GM19023 (cell line): ENCODE measurements at regions not wholly inside any gene's neighbourhood (a gene's known extent, or its start where the extent isn't known, plus 50 kb on each side); places are given as distances from the start of the nearest gene placed in this dataset.
"Not testable (repeated sequence)": the region's sequence is repeated elsewhere in the genome, so short reads cannot be mapped to it uniquely, and the experiment has no call there.

ENCODE experiments used
- ATAC-seq: cut with Tn5 transposase; IDR thresholded peaks from one replicate; pipeline ENCODE4 v1.9.1; 2021; ENCODE audit warnings: mild to moderate bottlenecking, moderate library complexity; ENCODE audit not compliant: unreplicated experiment

DNA sequence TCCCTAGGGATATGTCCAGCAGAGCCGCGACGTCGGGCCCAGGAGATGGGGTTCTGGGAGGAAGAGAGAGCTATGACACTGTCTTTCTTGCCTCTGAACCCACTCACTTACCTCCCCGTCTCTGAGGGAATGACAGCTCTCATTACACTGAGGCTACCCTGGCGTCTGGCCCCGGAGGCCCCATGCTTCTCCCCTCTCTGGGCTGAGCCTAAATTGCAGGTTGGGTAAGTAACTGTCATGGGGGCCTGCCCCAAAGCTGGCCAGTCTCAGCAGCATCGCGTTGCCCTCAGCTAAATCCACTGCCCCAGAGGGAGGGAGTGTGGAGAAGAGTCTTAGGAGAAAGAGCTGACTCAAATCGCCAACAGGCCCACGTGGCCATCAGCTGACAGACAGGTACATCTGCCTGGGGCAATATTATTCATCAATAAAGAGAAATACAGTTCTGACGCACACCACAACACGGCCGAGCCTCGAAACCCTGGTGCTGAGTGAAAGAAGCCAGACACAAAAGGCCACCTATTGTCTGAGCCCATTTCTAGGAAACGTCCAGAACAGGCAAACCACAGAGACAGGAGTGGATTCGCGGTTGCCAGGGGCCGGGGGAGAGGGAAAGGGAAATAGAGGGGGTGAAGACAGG is 156.4 kb downstream of the C16orf95 start:
- ATAC-seq: no peak

DNA sequence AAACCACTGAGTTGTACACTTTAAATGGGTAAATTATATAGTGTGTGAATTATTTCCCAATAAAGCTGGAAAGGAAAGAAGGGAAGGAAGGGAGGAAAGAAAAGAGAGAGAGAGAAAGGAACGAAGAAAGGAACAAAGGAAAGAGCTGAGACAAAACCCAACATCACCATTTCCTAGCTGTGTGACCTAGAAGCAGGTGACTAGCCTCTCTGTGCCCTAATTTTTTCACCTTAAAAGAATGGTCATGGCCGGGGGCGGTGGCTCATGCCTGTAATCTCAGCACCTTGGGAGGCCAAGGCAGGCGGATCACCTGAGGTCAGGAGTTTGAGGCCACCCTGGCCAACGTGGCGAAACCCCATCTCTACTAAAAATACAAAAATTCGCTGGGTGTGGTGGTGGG is 155.8 kb downstream of the C16orf95 start:
- ATAC-seq: not testable (repeated sequence)

DNA sequence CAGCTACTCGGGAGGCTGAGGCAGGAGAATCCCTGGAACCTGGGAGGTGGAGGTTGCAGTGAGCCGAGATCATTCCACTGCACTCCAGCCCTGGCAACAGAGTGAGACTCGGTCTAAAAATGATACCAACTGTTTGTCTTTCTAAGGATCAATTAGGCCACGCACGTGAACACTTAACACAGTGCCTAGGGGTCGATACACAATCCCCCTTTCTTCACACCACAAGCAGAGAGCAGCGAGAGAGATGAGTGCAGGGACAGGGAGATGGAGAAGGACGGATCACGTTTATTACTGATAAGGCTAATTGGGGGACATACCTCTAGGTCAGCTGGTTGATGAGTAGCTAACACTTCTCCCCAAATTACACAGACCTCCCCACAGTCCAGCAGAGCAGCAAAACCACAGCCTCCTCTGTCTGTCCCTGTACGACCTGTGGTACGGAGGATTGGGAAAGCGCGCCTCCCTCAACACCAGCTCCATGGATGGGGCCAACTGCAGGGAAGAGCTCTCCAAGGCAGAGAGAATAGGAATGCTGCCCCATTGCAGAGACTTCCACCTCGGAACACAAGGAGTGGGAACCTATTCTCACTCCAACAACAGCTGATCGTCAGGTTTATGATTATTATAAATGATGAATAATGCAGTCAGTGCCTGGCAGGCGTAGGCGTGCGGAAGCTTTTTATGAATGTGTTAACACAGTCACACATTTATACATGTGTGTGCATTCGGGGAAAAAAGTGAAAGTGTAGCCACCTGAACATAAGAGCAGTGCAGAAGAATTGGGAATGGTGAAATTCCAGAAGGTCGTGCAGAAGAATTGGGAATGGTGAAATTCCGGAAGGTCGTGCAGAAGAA is 155.1 kb downstream of the C16orf95 start:
- ATAC-seq: no peak

DNA sequence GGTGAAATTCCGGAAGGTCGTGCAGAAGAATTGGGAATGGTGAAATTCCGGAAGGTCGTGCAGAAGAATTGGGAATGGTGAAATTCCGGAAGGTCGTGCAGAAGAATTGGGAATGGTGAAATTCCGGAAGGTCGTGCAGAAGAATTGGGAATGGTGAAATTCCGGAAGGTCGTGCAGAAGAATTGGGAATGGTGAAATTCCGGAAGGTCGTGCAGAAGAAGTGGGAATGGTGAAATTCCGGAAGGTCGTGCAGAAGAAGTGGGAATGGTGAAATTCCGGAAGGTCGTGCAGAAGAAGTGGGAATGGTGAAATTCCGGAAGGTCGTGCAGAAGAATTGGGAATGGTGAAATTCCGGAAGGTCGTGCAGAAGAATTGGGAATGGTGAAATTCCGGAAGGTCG is 154.4 kb downstream of the C16orf95 start:
- ATAC-seq: not testable (repeated sequence)

DNA sequence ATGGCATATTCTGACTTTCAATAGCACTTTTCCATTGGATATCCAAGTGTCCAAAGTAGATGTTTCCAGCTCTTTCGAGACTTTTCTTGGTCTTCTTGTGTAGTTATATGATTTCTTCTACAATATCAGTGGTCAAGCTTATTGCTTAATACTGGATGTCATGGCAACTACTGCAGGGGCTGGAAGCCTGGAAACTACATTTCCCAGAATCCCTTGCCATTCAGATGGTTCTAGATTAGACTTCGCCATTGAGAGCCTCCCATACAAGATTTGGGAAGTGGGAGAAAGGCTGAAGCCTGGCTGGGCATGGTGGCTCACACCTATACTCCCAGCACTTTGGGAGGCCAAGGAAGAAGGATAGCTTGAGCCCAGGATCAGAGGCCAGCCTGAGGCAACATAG is 153.6 kb downstream of the C16orf95 start:
- no peak for ATAC-seq

DNA sequence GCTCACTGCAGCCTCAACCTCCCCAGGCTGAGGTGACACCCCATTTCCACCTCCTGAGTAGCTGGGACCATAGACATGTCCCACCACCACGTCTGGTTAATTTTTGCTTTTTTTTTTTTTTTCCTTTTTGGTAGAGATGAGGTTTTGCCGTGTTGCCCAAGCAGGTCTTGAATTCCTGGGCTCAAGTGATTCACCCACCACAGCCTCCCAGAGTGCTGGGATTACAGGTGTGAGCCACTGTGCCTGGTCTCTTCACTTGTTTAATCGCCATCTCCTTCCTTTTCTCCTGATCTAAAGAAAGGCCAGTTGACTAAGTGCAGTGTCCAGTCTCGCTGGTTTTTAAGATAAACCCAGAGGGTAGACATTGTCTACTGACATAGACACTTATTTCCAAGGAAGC is 152.0 kb downstream of the C16orf95 start:
- no peak for ATAC-seq

DNA sequence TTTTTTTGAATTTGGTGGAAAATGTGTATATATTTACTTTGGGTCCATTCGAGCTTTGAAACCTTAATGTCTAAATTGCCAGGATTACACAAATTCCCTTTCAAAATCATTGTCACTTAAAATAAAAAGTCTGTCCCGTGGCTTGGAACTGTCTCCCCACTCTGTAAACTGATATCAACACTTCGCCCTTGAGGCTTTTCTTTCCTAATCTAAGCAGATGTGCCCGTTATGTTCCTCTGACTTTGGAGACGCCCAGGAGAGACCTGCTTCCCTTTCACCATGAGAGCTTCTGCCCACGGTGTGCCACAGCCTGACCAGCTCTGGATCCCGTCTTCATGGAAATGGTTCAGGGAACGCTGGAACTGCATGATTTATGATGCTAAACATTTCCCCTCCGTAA is 151.3 kb downstream of the C16orf95 start:
- no peak for ATAC-seq

DNA sequence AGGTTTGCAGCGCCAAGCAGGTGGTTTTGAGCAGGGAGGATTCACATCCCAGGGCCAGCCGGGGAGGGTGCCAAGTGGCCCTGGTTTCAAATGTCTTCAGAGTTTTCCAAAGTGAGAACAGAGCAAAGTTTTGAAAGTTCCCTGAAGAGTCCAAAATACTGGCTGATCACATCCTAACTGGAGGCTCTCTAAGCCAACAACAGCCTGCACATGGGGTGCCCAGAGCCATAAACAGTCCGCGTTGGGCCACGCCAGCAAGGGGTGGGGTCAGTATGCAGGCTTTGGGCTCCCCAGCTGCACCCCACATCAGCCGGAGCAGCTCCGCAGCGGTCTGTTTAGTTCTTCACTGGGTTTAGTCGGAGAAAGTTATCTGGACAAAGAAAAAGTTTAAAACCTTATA is 150.9 kb downstream of the C16orf95 start:
- ATAC-seq: no peak

DNA sequence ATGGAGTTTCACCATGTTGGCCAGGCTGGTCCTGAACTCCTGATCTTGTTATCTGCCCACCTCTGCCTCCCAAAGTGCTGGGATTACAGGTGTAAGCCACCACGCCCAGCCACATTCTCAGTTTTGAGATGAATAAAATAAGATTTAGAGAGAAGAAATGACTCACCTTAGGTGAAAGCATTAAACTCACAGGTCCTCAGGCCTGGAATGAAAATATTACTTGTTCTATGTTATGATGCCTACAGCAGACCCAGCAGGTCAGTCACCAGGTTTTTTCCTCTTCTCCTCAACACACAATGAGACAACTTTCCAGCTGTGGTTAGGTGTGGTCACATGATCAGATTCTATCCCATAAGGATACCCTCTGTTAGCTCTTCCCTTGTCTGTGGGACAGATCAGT is 150.3 kb downstream of the C16orf95 start:
- ATAC-seq: no peak

DNA sequence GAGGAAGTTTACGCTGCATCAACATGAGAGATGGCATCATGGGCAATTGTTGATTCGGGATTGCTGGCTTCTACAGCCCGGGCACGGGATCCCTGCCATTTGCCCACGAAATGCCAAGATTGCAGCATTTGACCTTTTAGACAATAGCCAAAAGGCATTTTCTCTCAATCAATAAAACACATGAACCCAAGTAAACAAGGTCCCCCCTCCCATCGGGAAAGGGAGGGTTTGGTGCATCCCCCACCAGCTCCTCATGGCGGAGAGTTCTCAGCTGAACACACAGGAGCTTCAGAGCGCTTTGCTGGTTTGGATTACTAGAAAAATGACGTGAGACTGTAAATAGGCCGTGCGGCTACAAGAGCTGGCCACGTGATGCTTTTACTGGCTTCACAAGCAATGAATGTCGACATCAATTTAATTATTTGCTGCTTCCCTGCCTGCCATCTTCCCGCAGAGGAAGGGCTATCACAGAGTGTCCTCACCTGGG is 147.6 kb downstream of the C16orf95 start:
- ATAC-seq: no peak

DNA sequence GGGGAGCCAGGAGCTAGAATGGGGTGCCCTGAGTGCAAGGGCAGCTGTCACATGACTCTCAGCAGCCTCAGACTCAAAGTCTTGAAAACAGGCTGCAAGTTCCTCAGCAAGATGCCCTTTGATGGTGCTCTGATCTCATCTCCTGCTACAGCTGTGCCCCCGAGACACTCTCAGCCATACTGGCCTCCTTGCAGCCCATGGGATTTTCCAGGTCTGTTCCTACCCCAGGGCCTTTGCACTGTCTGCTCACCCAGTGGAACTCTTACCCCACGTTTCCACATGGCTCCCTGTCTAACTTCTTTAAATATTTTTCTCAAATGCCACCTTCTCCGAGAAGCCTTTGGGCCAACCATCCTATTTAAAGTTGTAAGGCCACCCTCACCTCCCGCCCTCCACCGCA is 146.9 kb downstream of the C16orf95 start:
- no peak for ATAC-seq

DNA sequence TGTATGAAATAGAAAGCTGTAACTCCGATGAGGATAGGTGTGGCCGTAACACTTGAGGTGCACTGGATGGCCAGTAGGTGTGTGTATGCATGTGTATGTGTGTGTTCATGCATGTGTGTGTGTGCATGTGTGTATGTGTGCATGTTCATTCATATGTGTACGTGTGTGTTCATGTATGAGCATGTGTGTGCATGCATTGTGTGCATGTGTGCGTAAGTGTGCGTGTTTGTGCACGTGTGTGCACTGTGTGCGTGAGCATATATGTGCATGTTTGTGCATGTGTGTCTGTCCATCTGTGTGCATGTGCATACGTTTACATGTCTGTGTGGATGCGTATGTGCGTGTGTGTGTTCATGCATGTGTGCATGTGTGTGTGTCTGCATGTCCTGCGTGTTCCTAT is 145.5 kb downstream of the C16orf95 start:
- ATAC-seq: no peak

DNA sequence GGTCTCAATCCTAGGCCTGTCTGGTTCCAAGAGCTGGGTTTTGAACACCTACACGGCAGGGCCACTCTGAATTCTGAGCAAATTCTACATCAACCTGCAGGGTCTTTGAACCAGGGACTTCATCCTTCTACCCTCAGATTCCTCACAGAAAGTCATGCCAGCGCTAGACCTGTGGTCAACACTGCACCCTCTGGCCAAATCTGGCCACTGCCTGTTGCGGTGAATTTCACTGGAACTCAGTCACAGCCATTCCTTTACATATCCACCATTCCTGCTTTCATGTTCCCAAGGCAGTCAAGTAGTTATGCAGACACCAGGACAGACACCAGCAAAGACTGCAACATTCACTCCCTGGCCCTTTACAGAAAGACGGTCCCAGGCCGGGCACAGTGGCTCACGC is 144.6 kb downstream of the C16orf95 start:
- no peak for ATAC-seq

DNA sequence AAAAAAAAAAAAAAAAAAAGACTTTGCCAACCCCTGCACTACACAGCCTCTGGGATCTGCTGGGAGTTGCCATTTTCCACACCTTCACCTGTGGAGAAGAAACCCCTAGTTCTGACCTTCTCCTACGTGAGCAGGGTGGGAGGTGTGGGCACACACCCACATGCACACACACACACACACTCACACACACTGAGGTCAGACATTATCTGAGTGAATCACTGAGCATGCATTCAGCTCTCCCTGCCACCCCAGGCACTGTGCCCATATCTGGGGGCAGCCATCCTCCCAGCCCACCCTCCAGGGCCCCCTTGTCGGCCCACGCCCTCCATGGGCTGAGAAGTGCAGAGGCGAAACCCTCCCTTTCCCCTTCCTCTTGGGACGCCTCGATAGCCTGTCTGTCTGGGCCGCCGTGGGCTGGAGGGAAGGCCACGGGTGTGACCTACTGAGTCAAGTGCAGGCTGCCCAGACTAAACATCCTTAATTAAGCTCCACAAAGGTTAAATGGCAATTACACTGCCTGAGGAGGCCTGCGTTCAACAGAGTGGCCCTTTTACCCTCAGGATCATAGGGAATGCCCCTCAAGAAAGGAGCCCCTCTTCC is 143.8 kb downstream of the C16orf95 start:
- ATAC-seq: no peak

DNA sequence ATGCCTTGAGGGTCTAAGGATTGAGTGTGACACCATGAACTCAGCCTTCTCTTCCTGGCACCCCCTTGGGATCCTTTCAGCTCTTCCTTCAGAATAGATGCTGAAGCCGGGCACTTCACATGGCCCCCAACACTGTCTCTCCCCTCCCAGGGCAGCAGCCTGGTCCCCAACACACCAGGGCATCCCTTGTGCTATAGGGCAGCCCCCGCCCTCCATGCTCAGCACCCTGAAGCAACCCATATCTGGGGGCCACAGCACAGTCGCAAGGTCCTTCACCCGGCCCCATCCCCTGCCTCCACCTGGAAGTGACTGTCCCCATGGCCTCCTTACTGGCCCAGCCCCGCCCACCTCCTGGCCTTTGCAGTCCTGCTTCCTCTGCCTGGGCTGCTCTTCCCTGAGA is 143.1 kb downstream of the C16orf95 start:
- no peak for ATAC-seq

DNA sequence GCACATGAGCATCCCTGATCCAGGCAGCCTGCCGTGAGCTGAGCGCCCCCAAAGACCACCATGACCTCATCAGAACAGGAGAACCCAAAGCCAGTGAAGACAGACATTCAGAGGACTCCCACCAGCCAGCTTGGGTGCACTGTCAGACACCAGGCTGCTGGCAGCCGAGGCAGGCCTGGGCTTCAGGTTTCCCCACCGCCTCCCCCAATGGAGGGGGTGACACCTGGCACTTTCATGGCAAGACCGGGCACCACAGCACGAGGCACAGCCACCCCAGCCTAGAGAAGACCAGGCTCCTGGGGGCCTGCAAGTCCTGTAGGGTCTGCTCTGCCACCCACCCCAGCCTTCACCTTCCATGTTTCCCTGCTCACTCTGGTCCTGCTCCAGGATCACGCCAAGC is 140.5 kb downstream of the C16orf95 start:
- no peak for ATAC-seq

DNA sequence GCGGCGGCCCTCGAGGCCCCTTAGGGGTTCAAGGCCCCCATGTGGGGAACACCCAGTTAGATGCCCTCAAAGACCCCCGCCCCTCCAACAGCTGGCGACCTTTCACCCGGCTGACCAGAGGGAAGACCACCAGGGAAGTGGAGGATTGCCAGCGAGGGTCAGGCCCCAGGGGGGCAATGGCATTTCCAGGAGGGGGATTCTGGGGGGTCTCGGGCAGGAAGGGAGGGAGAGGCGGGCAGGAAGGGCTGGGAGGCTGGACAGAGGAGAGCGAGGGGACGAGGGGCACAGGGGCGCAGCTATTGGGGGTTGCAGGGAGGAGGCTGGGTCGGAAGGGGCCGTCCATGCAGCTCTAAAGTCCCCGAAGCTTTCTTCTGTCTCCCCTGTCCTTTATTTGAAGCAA is 139.5 kb downstream of the C16orf95 start:
- ATAC-seq: no peak

DNA sequence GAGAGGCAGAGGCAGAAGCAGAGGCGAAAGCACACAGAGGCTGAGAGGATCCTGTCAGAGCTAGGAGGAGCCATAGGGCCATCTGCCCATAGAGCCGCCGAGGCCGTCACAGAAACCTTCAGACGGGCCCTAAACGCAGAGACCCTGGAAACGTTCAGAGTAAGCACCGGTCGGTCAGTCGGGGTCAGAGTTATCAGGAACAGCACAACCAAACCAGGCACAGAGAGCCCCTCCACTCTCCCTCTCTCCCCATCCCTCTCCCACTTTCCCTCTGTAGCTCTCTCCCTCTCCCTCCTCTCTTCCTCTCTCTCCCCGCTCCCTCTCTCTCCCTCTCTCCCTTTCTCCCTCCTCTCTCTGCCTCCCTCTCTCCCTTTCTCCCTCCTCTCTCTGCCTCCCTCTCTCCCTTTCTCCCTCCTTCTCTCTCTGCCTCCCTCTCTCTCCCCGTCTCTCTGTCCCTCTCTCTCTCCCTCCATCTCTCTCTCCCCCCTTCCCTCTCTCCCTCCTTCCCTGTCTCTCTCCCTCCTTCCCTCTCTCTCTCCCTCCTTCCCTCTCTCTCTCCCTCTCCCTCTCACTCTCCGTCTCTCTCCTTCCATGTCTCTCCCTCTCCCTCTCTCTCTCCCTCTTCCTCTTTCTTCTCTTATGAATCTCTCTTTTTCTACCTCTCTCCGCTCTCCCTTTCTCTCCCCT is 138.9 kb downstream of the C16orf95 start:
- no peak for ATAC-seq

DNA sequence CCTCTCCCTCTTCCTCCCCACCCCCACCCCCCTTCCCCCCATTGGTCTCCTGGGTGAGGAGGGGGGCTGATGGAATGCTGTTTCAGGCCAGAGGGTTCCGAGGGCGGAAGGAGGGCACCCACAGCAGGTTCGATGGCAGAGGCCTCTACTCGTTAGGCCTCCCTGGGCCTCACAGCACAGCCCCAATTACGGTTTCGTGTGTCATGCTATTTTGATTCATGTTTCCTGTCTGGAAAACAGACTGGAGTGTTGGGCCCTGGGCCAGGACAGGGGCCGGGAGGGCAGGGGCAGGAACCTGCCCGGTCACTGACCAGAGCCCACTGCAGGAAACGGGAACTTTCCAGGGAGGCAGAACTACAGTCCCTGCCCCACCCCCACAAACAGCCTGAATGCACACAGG is 138.2 kb downstream of the C16orf95 start:
- ATAC-seq: no peak

DNA sequence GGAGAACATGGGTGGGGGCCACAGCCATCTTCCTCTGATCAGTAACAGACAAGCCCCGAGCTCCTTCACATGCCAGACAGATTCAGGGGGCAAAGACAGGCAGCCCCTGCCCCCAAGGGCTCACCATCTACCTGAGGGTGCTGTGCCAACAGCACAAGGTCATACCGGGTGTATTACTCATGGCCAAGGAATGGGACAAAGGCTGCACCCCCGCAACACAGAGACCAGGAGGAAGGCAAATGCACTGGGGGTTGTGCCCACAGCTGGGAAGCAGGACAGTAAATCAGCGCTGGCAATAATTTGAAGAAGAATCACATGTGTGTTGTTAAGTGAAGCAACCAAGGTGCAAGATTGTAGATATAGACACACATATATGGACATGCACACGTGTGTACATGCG is 137.1 kb downstream of the C16orf95 start:
- no peak for ATAC-seq

DNA sequence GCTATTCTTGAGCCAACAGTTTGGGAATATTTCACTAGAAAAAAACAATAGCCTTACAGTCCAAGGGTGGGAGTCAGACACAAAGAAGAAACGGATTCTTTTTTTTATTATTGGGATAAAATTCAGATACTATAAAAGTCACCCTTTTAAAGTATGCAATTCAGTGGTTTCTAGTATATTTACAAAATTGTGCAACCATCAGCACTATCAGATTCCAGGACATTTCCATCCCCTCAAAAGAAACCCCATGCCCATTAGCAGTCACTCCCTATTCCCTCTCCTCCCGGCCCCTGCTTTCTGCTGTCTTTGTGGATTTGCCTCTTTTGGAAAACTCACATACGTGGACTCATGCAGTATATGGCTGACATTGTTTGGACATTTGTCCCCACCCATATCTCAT is 134.4 kb downstream of the C16orf95 start:
- no peak for ATAC-seq
